NCI-H128 (cell line): ENCODE measurements at regions not wholly inside any gene's neighbourhood (a gene's known extent, or its start where the extent isn't known, plus 50 kb on each side); places are given as distances from the start of the nearest gene placed in this dataset.
"Not testable (repeated sequence)": the region's sequence is repeated elsewhere in the genome, so short reads cannot be mapped to it uniquely, and the experiment has no call there.

Source experiments
- DNase-seq: peaks from one replicate; lab custom pipeline; 2025; ENCODE audit not compliant: unreplicated experiment; lab: John Stamatoyannopoulos, UW

GRCh38 chr9:129547063-129547462, 73.8 kb downstream of the C9orf50 start:
- no peak for DNase-seq

DNA sequence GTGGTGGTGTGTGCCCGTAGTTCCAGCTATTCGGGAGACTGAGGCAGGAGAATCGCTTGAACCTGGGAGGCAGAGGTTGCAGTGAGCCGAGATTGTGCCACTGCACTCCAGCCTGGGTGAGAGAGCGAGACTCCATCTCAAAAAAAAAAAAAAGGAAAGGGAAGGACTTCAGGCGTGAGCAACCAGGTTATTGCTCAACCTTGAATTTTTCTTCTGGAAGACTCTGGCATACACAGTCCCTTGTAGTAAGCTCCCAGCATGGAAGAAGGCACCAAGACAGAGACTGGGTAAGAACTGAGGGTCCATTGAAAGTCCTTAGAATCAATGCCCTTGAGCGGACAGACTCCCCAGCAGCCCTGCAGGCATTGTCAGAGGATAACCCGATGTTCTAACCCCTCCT, 75.0 kb downstream of the C9orf50 start:
- DNase-seq: not testable (repeated sequence)

GRCh38 chr9:129544761-129545160, 76.1 kb downstream of the C9orf50 start:
- no peak for DNase-seq

GRCh38 chr9:129542741-129543140, 78.2 kb downstream of the C9orf50 start:
- no peak for DNase-seq

GRCh38 chr9:129541270-129541669, 79.6 kb downstream of the C9orf50 start:
- DNase-seq: no peak

DNA sequence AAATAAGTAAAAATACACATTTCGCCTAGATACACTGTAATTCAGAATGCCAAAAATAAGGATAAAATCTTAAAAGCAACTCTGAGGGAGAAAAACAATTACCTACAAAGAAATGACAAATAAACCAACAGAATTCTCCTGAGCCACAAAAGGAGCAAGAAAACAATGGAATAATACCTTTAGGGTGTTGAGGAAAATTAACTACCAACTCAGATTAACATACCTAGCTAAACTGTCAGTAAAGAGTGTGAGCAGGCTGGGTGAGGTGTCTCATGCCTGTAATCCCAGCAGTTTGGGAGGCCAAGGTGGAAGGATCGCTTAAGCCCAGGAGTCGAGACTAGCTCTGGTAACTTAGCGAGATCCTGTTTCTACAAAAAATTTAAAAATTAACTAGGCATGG, 81.5 kb downstream of the C9orf50 start:
- no peak for DNase-seq

DNA sequence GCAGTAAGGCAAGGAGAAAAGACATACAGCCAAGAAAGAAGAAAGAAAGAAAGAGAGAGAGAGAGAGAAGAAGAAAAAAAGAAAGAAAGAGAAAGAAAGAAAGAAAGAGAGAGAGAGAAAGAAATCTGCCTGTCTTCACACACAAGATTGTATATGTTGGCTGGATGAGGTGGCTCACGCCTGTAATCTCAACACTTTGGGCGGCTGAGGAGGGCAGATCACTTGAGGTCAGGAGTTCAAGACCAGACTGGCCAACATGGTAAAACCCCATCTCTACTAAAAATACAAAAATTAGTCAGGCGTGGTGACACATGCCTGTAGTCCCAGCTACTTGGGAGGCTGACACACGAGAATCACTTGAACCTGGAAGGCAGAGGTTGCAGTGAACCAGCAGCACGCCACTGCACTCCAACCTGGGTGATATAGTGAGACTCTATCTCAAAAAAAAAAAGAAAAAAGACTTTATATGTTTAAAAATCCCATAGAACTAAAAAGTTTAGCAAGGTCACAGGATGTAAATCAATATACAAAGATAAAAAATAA, 89.0 kb downstream of the C9orf50 start:
- DNase-seq: not testable (repeated sequence)

- DNase-seq: not testable (repeated sequence)
Measured at GRCh38 chr9:129527955-129528354, 92.9 kb downstream of the C9orf50 start.

GRCh38 chr9:129525656-129526196, 95.2 kb downstream of the C9orf50 start:
- DNase-seq: no peak

GRCh38 chr9:129524582-129525270, 96.2 kb downstream of the C9orf50 start:
- no peak for DNase-seq

GRCh38 chr9:129523943-129524581, 96.8 kb downstream of the C9orf50 start:
- no peak for DNase-seq

GRCh38 chr9:129522351-129522750, 98.5 kb downstream of the C9orf50 start:
- DNase-seq: no peak

DNA sequence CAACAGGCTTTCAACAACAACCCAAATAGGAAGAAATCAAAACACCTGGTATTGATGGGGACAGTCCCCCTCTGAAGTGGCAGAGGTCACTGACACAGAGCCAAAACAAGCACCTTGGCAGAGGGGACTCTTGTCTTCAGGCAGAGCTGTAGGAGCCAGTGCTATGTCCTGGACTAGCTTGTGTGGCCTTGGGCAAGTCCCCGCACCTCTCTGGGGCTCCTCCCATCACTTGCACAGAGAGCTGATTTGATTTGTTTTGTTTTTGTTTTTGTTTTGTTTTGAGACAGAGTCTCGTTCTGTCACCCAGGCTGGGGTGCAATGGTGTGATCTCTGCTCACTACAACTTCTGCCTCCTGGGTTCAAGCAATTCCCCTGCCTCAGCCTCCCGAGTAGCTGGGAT, 100.8 kb downstream of the C9orf50 start:
- DNase-seq: no peak

DNA sequence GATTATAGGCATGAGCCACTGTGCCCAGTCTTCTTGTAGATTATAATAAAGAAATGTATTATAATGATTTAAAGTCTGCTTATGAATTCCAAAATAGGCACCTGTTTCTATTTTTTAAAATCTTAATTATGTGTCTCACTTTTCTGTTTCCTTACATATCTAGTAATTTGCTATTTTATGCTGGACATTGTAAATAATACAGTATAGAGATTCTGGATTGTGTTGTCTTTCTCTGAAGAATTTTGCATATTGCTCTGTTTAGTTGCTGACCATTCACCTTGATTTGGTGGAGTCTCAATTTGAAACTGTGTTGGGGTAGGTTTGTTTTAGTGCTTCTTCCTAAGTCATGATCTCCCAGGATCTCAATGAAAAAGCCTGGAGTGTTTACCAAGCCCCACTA, 102.8 kb downstream of the C9orf50 start:
- no peak for DNase-seq

- no peak for DNase-seq
Measured at GRCh38 chr9:129517006-129517405, 103.9 kb downstream of the C9orf50 start.

GRCh38 chr9:129514891-129515290, 106.0 kb downstream of the C9orf50 start:
- DNase-seq: no peak

DNA sequence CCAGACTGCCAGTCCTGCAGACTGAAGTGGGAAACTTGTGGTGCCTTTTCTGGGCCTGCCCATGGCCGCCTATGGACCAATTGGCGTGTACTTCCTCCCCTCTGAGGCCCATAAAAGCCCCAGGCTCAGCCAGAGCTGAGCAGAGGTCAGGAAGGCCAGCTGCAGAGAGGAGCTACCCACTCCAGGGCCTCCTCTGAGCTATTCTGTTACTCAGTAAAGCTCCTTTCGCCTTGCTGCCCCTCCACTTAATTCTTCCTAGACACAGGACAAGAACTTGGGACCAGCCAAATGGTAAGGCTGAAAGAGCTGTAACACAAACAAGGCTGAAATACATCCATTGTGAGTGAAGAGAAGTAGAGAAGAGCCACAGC, 106.4 kb downstream of the C9orf50 start:
- no peak for DNase-seq

DNA sequence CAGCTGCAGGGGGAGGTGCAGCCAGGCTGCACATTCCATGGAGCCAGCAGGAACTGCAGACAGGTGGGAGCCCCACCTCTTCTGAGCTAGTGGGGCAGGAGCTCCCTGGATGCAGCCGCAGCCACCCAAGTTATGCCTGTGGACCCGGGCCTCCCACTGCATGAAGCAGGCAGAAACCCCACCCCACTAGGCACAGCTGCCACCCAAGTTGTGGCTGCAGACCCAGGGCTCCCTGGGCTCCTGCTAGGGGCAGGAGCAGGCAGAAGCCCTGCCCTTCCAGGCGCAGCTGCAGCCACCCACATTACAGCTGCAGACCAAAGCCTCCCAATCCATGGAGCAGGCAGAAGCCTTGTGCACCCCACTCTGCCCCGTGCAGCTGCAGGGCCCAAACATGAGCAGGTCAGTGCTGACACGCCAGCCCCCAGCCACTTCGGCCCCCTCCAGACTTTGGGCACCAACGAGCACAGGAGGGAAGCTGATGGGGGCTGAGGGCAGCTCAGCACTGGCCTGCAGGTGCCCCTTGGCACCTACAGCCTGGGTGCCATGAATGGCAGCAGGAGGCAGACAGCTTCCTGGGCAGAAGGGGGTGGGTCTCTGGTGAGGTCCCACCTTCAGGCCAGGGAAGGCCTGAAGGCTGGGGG, 106.9 kb downstream of the C9orf50 start:
- DNase-seq: no peak

GRCh38 chr9:129513282-129513681, 107.6 kb downstream of the C9orf50 start:
- DNase-seq: no peak

GRCh38 chr9:129511285-129511900, 109.5 kb downstream of the C9orf50 start:
- DNase-seq: no peak

- DNase-seq: no peak
Measured at GRCh38 chr9:129509533-129509928, 111.4 kb downstream of the C9orf50 start.
